CD4-positive, alpha-beta T cell (primary cell): ENCODE measurements at regions not wholly inside any gene's neighbourhood (a gene's known extent, or its start where the extent isn't known, plus 50 kb on each side); places are given as distances from the start of the nearest gene placed in this dataset.

Experiments
- ATAC-seq: fragments of 200-7000 bp; cut with Tn5 transposase; one replicate; pipeline ENCODE4 v1.10.0; 2022; ENCODE audit warnings: mild to moderate bottlenecking; ENCODE audit not compliant: poor library complexity
- CTCF ChIA-PET: fragments of 350-600 bp; sonication (Branson Sonifier 250); formaldehyde crosslinking; loops from one replicate; lab custom pipeline; 2021; ENCODE audit warnings: antibody characterized with exemption, inconsistent platforms; lab: Charles Lee
- POLR2A ChIA-PET: fragments of 350-600 bp; sonication (Branson Sonifier 250); formaldehyde crosslinking; loops from one replicate; lab custom pipeline; 2021; ENCODE audit warnings: antibody characterized with exemption, inconsistent platforms; lab: Charles Lee
- DNase-seq, 14 experiments: peaks; one replicate each; pipeline ENCODE4 v3.0.0-alpha.2; 2013 to 2020; ENCODE audit warnings: mixed read lengths in 2 of 14
- H3K27ac ChIP-seq, 2 donors: one replicate each; pipeline versions ENCODE4 v1.5.1 to v1.7.0; 2013; ENCODE audit warnings: low read length in 2 of 2, low read depth in 1 of 2, mild to moderate bottlenecking in 1 of 2
- H3K27me3 ChIP-seq, 2 experiments: 1 replicate in 1 of 2; 2 replicates in 1 of 2; pipeline versions ENCODE4 v1.6.1 to v1.7.0; 2013; ENCODE audit warnings: low read length in 2 of 2, control low read depth in 1 of 2, mild to moderate bottlenecking in 1 of 2, moderate library complexity in 1 of 2; ENCODE audit not compliant: insufficient read depth in 2 of 2, control insufficient read depth in 1 of 2
- H3K36me3 ChIP-seq: one replicate; pipeline ENCODE4 v1.6.1; 2013; ENCODE audit warnings: low read length, control low read depth; ENCODE audit not compliant: insufficient read depth
- H3K4me1 ChIP-seq: one replicate; pipeline ENCODE4 v1.6.1; 2013; ENCODE audit warnings: low read length, control low read depth; ENCODE audit not compliant: insufficient read depth
- H3K4me3 ChIP-seq: one replicate; pipeline ENCODE4 v1.5.1; 2013; ENCODE audit warnings: mild to moderate bottlenecking, low read length, moderate library complexity
- H3K9me3 ChIP-seq, 2 experiments: 1 replicate in 1 of 2; 2 replicates in 1 of 2; pipeline versions ENCODE4 v1.6.1 to v1.7.0; 2013; ENCODE audit warnings: low read length in 2 of 2, mild to moderate bottlenecking in 2 of 2, control low read depth in 1 of 2, moderate library complexity in 1 of 2; ENCODE audit not compliant: control insufficient read depth in 1 of 2, insufficient read depth in 1 of 2
- H3K27ac Mint-ChIP-seq: one replicate; pipeline ENCODE4 v1.8.0; 2020; ENCODE audit warnings: mixed read lengths
- H3K27me3 Mint-ChIP-seq: one replicate; pipeline ENCODE4 v1.8.0; 2021; ENCODE audit warnings: mixed read lengths
- H3K36me3 Mint-ChIP-seq: one replicate; pipeline ENCODE4 v1.8.0; 2021; ENCODE audit warnings: low read depth, mixed read lengths
- H3K4me1 Mint-ChIP-seq: one replicate; pipeline ENCODE4 v1.8.0; 2021; ENCODE audit warnings: low read depth, mixed read lengths
- H3K4me3 Mint-ChIP-seq: one replicate; pipeline ENCODE4 v1.8.0; 2020; ENCODE audit warnings: mild to moderate bottlenecking, mixed read lengths
- H3K9me3 Mint-ChIP-seq: one replicate; pipeline ENCODE4 v1.8.0; 2020; ENCODE audit warnings: mixed read lengths
- CTCF ChIP-seq: fragments of 200-600 bp; IDR thresholded peaks from one replicate; pipeline ENCODE4 v1.8.0; 2022; ENCODE audit warnings: antibody characterized with exemption, mild to moderate bottlenecking
- intact Hi-C, 2 experiments: fragments of 100-400 bp; cut with DNase I in 1 of 2; cut with micrococcal nuclease in 1 of 2; formaldehyde crosslinking; loops; one replicate each; pipeline versions ENCODE4 v1.15.1 to v1.9.0; 2023 to 2025; cut with DNase I, micrococcal nuclease

DNA sequence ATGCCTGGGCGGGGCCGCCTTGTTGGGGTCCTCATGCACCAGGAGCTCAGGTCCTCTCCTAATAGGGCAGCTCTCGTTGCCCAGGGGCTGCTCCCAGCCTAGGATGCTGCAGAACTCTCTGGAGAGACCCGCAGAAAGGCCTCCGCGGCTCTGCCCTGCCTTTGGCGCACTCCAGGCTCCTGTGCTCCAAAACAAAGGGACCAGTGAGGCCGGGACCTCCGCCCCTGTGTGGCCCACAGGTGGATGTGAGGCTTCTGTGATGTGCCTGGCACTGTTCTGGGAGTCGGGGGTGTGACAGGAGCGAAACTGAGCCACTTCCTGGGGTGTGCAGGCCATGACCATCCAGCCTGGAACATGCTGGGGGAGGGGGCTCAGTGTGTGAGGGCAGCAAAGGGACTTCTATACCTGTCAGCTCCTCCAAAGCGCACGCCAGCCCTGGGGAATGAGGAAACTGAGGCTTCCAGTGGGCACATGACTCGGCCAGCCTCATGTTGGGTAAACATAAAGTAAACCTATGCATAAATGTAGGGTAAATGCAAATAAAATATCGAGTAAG is 153.2 kb downstream of the IRF8 start:
- Mint-ChIP-seq H3K4me1 (no peaks in the 10 kb centered on the region), H3K9me3 (no peaks in the 10 kb centered on the region), H3K4me3 (no peak overlapping the region), H3K27ac (no peak overlapping the region), H3K27me3 (peaks cover 43% of the 10 kb centered on the region), H3K36me3 (no peaks in the 10 kb centered on the region)
- H3K4me3 ChIP-seq = no peak overlapping the region
- TF ChIP-seq CTCF = no peak
- H3K9me3 ChIP-seq = peaks cover 0 to 7% of the 10 kb centered on the region in 2 experiments
- H3K36me3 ChIP-seq = no peaks in the 10 kb centered on the region
- no peaks in the 10 kb centered on the region for H3K4me1 ChIP-seq
- ChIA-PET CTCF (no interaction called here), POLR2A (no interaction called here)
- peaks cover 8 to 14% of the 10 kb centered on the region in 2 experiments for H3K27me3 ChIP-seq
- DNase-seq = no peak
- ATAC-seq = no peak
- intact Hi-C loops = no loop called here
- no peak overlapping the region for H3K27ac ChIP-seq

DNA sequence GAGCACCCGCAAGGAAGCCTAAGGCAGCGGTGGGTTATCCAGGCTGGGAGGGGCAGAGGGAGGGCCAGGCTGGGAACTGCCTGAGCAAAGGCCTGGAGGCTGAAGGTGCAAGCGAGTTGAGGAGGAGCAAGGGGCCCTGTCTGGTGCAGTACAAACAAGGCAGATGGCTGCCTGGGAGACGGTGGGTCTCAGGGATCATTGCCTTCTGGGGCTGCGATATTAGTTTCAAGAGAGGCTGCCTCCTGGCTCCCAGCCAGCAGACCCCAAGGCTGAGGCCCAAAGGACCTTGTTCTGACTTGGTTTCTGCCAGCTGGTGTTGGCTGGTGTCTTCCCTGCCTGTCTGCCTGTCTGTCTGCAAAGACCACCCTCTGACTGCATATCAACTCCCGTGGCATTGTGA is 154.0 kb downstream of the IRF8 start:
- Mint-ChIP-seq H3K4me3 (no peak overlapping the region), H3K27me3 (peaks cover 38% of the 10 kb centered on the region), H3K36me3 (no peaks in the 10 kb centered on the region), H3K27ac (no peak overlapping the region), H3K9me3 (no peaks in the 10 kb centered on the region), H3K4me1 (no peaks in the 10 kb centered on the region)
- ChIA-PET CTCF (no interaction called here), POLR2A (no interaction called here)
- Histone ChIP-seq H3K4me3 (no peak overlapping the region), H3K36me3 (no peaks in the 10 kb centered on the region), H3K27me3 (peaks cover 8 to 11% of the 10 kb centered on the region in 2 experiments), H3K27ac (no peak overlapping the region), H3K4me1 (no peaks in the 10 kb centered on the region), H3K9me3 (peaks cover 0 to 6% of the 10 kb centered on the region in 2 experiments)
- no peak for TF ChIP-seq CTCF
- ATAC-seq (no peak), DNase-seq (no peak)
- intact Hi-C loops = no loop called here

DNA sequence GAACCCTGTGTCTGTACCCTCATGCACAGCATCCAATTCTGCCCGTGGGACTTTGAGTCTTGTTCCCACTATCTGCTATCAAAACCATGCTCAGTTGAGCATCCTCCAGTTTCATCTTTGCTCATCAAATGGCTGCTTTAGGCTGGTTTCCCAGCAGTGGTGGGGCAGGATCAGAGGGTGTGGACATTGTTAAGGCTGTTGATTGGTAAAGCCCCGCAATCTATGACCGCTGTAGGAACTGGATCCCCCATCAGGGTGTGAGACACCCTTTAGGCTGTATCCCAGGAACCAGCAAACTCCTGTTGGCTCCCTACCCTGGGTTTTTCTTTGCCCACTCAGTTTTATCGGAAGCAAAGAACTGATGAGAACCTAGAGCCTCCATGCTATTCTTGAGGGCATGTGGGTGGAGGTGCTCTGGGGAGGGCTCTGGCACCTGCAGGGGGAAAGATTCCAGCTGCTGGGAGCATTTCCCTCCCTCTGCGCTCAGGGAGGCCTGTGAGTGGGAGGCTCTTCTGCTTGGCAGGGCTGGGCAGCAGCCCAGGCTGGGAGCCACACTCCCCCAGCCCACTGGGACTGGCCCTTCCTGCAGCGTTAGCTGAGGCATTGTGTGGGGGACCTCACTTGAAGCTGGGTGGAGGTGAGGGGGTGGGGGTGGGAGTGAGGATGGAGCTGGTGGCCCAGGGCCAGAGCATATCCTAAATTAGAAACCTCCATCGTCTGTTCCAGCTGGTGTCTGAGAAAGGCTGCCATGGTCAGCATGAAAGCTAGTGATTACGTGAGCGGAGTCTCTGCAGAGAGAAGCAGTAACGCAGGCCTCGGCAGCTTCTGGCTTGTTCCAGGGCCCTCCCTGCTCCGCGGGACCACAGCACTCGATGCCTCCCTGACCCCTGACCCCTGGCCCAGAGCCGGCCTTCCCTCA is 160.6 kb downstream of the IRF8 start:
- no peak overlapping the region for H3K27ac ChIP-seq
- peaks cover 18% of the 10 kb centered on the region for H3K27me3 Mint-ChIP-seq
- no peaks in the 10 kb centered on the region for H3K9me3 ChIP-seq
- intact Hi-C loops = no loop called here
- no peaks in the 10 kb centered on the region for H3K9me3 Mint-ChIP-seq
- no peaks in the 10 kb centered on the region for H3K4me1 Mint-ChIP-seq
- H3K4me3 ChIP-seq = no peak overlapping the region
- no peak overlapping the region for H3K4me3 Mint-ChIP-seq
- H3K36me3 Mint-ChIP-seq = no peaks in the 10 kb centered on the region
- H3K36me3 ChIP-seq = no peaks in the 10 kb centered on the region
- ChIA-PET POLR2A (no interaction called here), CTCF (no interaction called here)
- ATAC-seq (no peak), DNase-seq (no peak)
- H3K27ac Mint-ChIP-seq = no peak overlapping the region
- H3K27me3 ChIP-seq = no peaks in the 10 kb centered on the region
- TF ChIP-seq CTCF = no peak
- no peaks in the 10 kb centered on the region for H3K4me1 ChIP-seq
